Fibroblast of lung (primary cell): ENCODE measurements at regions not wholly inside any gene's neighbourhood (a gene's known extent, or its start where the extent isn't known, plus 50 kb on each side); places are given as distances from the start of the nearest gene placed in this dataset.

Experiments used
- DNase-seq, 2 donors: peaks; one replicate each; pipeline versions ENCODE4 v3.0.0 to v3.0.0-alpha.2; 2010; ENCODE audit warnings: low read depth in 2 of 2
- H2AFZ ChIP-seq: 2 replicates; pipeline ENCODE4 v1.5.1; 2012; ENCODE audit warnings: low read length, control low read depth, inconsistent platforms
- H3K27ac ChIP-seq: 2 replicates; pipeline ENCODE4 v1.5.1; 2011; ENCODE audit warnings: low read length, control low read depth; ENCODE audit not compliant: insufficient read depth
- H3K27me3 ChIP-seq: 2 replicates; pipeline ENCODE4 v1.5.1; 2011; ENCODE audit warnings: mild to moderate bottlenecking, low read length; ENCODE audit not compliant: control insufficient read depth, insufficient read depth
- H3K36me3 ChIP-seq: 2 replicates; pipeline ENCODE4 v1.5.1; 2011; ENCODE audit warnings: low read length; ENCODE audit not compliant: control insufficient read depth, insufficient read depth
- H3K4me1 ChIP-seq: 2 replicates; pipeline ENCODE4 v1.5.1; 2011; ENCODE audit warnings: low read length; ENCODE audit not compliant: control insufficient read depth, insufficient read depth; ENCODE audit errors: extremely low read depth
- H3K4me2 ChIP-seq: 2 replicates; pipeline ENCODE4 v1.5.1; 2011; ENCODE audit warnings: low read length, control low read depth; ENCODE audit not compliant: insufficient read depth; ENCODE audit errors: extremely low read depth
- H3K4me3 ChIP-seq, 4 experiments: fragments of 200-600 bp in 1 of 4; sonication (generic) in 1 of 4; replicated peaks in 1 of 4; 2 replicates each; pipeline ENCODE4 v1.5.1; 2011 to 2016; ENCODE audit warnings: low read length in 4 of 4, low read depth in 3 of 4, mild to moderate bottlenecking in 3 of 4, control low read depth in 2 of 4, inconsistent platforms in 1 of 4, mixed read lengths in 1 of 4; ENCODE audit not compliant: insufficient read depth in 1 of 4; ENCODE audit errors: control extremely low read depth in 1 of 4
- H3K79me2 ChIP-seq: 2 replicates; pipeline ENCODE4 v1.5.1; 2012; ENCODE audit warnings: mild to moderate bottlenecking, low read length, inconsistent platforms; ENCODE audit not compliant: control insufficient read depth, insufficient read depth
- H3K9ac ChIP-seq: 2 replicates; pipeline ENCODE4 v1.5.1; 2011; ENCODE audit warnings: mild to moderate bottlenecking, low read length, control low read depth; ENCODE audit not compliant: insufficient read depth
- H3K9me3 ChIP-seq: 2 replicates; pipeline ENCODE4 v1.5.1; 2012; ENCODE audit warnings: low read depth, low read length; ENCODE audit not compliant: control insufficient read depth, insufficient read depth
- H4K20me1 ChIP-seq: 2 replicates; pipeline ENCODE4 v1.5.1; 2011; ENCODE audit warnings: low read length; ENCODE audit not compliant: control insufficient read depth, insufficient read depth; ENCODE audit errors: extremely low read depth
- EZH2 ChIP-seq: IDR thresholded peaks from 2 replicates; pipeline ENCODE4 v1.5.1; 2012; ENCODE audit warnings: low read length, control low read depth, mild to moderate bottlenecking; ENCODE audit errors: missing control alignments
- TF ChIP-seq, protein P1 (sequence below), 2 donors: IDR thresholded peaks in 1 of 2; conservative IDR thresholded peaks in 1 of 2; 1 replicate in 1 of 2; 2 replicates in 1 of 2; pipeline ENCODE4 v1.5.1; 2011 to 2012; ENCODE audit warnings: low read length in 2 of 2, control low read depth in 1 of 2, inconsistent platforms in 1 of 2, low read depth in 1 of 2, mild to moderate bottlenecking in 1 of 2

DNA sequence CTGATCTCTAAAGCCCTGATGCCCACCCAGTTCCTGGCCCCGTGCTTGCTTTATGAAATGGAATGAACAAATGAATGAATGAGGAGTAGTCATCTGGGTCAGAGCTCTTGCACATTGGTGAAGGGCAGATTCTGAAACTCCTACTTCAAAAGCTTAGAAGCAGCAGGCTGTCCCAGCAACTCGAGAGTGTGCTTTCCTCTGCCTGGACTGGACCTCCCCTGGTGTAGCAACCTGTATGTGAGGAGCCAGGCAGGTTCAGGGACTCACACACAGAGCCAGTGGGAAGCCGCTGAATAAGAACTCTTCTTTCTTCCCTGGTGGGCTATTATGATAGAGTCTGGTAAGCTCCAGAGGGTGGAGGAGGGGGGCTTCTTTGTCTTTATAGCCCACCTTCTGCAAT is 396.4 kb downstream of the CDK5RAP2 start:
- no peaks in the 10 kb centered on the region for H3K9me3 ChIP-seq
- no peaks in the 10 kb centered on the region for H3K79me2 ChIP-seq
- no peaks in the 10 kb centered on the region for H3K27me3 ChIP-seq
- no peak overlapping the region for H2AFZ ChIP-seq
- H3K36me3 ChIP-seq, result no peaks in the 10 kb centered on the region
- no peak for TF ChIP-seq EZH2
- TF ChIP-seq, protein P1, sequence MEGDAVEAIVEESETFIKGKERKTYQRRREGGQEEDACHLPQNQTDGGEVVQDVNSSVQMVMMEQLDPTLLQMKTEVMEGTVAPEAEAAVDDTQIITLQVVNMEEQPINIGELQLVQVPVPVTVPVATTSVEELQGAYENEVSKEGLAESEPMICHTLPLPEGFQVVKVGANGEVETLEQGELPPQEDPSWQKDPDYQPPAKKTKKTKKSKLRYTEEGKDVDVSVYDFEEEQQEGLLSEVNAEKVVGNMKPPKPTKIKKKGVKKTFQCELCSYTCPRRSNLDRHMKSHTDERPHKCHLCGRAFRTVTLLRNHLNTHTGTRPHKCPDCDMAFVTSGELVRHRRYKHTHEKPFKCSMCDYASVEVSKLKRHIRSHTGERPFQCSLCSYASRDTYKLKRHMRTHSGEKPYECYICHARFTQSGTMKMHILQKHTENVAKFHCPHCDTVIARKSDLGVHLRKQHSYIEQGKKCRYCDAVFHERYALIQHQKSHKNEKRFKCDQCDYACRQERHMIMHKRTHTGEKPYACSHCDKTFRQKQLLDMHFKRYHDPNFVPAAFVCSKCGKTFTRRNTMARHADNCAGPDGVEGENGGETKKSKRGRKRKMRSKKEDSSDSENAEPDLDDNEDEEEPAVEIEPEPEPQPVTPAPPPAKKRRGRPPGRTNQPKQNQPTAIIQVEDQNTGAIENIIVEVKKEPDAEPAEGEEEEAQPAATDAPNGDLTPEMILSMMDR (conservative IDR thresholded peaks at IDR 0.05 in 1 of 2, IDR thresholded peaks at IDR 0.05 in 1 of 2; ENCODE audit: low read depth in 1 of 2, low read length in 2 of 2), result no peak
- H3K9ac ChIP-seq, result no peak overlapping the region
- no peak overlapping the region for H3K4me3 ChIP-seq
- DNase-seq, result no peak
- no peaks in the 10 kb centered on the region for H3K4me1 ChIP-seq
- no peak overlapping the region for H3K4me2 ChIP-seq
- no peaks in the 10 kb centered on the region for H4K20me1 ChIP-seq
- no peak overlapping the region for H3K27ac ChIP-seq

DNA sequence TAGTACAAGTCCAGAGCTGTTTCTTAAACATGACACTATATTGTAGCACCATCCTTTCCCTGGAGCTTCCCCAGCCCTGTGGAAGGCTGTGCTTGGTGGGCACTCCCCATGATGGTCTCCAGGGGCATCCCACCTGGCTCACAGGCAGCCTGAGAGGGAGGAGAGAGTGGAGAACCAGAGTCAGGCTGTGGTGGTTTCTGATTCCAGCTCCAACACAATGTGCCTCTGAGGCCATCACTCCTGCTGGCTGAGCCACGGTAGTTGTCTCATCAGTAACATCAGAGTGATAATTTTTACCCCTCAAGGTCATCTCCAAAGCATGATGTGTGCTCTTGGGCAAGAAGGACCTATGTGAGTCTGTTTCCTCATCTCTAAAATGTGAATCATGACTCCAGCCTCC is 398.0 kb downstream of the CDK5RAP2 start:
- no peak overlapping the region for H3K4me3 ChIP-seq
- TF ChIP-seq EZH2, result no peak
- TF ChIP-seq, protein P1 (conservative IDR thresholded peaks at IDR 0.05 in 1 of 2, IDR thresholded peaks at IDR 0.05 in 1 of 2; ENCODE audit: low read depth in 1 of 2, low read length in 2 of 2), result no peak
- no peaks in the 10 kb centered on the region for H3K27me3 ChIP-seq
- no peaks in the 10 kb centered on the region for H4K20me1 ChIP-seq
- H3K9ac ChIP-seq, result no peak overlapping the region
- H3K4me2 ChIP-seq, result no peak overlapping the region
- no peaks in the 10 kb centered on the region for H3K36me3 ChIP-seq
- H2AFZ ChIP-seq, result no peak overlapping the region
- no peaks in the 10 kb centered on the region for H3K9me3 ChIP-seq
- no peaks in the 10 kb centered on the region for H3K4me1 ChIP-seq
- DNase-seq, result no peak
- no peaks in the 10 kb centered on the region for H3K79me2 ChIP-seq
- no peak overlapping the region for H3K27ac ChIP-seq

DNA sequence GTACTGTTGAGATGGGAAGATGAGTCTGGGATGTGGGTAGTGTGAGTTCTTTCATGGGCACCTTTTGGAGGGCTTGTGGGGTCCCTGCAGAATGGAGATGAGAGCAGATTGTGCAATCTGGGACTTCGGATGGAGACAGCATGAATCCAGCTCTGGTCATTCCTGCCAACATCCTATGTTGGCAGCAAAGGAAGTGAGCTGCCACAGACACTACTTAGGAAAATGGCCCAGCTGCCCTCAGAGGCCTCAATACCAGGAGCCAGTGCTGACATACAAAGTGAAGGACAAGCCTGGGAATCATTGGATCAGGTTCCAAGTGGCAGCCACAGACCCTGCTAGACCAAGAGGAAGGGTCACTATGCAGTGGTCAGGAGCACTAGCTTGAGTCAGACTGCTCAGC is 402.8 kb downstream of the CDK5RAP2 start:
- no peak overlapping the region for H3K4me2 ChIP-seq
- no peak overlapping the region for H3K9ac ChIP-seq
- H3K9me3 ChIP-seq, result no peaks in the 10 kb centered on the region
- no peak overlapping the region for H2AFZ ChIP-seq
- TF ChIP-seq, protein P1 (conservative IDR thresholded peaks at IDR 0.05 in 1 of 2, IDR thresholded peaks at IDR 0.05 in 1 of 2; ENCODE audit: low read depth in 1 of 2, low read length in 2 of 2), result no peak
- TF ChIP-seq EZH2, result no peak
- H4K20me1 ChIP-seq, result no peaks in the 10 kb centered on the region
- no peaks in the 10 kb centered on the region for H3K4me1 ChIP-seq
- H3K36me3 ChIP-seq, result no peaks in the 10 kb centered on the region
- H3K27me3 ChIP-seq, result no peaks in the 10 kb centered on the region
- no peak for DNase-seq
- H3K4me3 ChIP-seq, result no peak overlapping the region
- no peaks in the 10 kb centered on the region for H3K79me2 ChIP-seq
- no peak overlapping the region for H3K27ac ChIP-seq
